Mesodermal cell (in vitro differentiated cells): ENCODE measurements at regions not wholly inside any gene's neighbourhood (a gene's known extent, or its start where the extent isn't known, plus 50 kb on each side); places are given as distances from the start of the nearest gene placed in this dataset.

Experiments
- H3K27ac ChIP-seq: 2 replicates; pipeline ENCODE4 v1.7.0; 2013; ENCODE audit warnings: mild to moderate bottlenecking, low read depth, low read length, moderate library complexity; ENCODE audit not compliant: severe bottlenecking
- H3K36me3 ChIP-seq: 2 replicates; pipeline ENCODE4 v1.7.1; 2013; ENCODE audit warnings: mild to moderate bottlenecking, low read length, moderate library complexity; ENCODE audit not compliant: control insufficient read depth, insufficient read depth
- H3K4me1 ChIP-seq: one replicate; pipeline ENCODE4 v1.7.1; 2013; ENCODE audit warnings: mild to moderate bottlenecking, low read length; ENCODE audit not compliant: insufficient read depth, control insufficient read depth, poor library complexity, severe bottlenecking
- H3K4me3 ChIP-seq: 2 replicates; pipeline ENCODE4 v1.7.0; 2013; ENCODE audit warnings: low read length, control low read depth, mild to moderate bottlenecking; ENCODE audit not compliant: insufficient read depth, poor library complexity, severe bottlenecking; ENCODE audit errors: extremely low read depth
- H3K9me3 ChIP-seq: 2 replicates; pipeline ENCODE4 v1.7.1; 2013; ENCODE audit warnings: mild to moderate bottlenecking, low read length, moderate library complexity; ENCODE audit not compliant: control insufficient read depth
- WGBS, 2 experiments: methylation state at CpG; one replicate each; pipeline ENCODE4 v1.1.5; 2013; ENCODE audit warnings: missing lambda C conversion rate in 2 of 2; ENCODE audit not compliant: insufficient coverage in 2 of 2; 5-methylcytosine and 5-hydroxymethylcytosine counted together

DNA sequence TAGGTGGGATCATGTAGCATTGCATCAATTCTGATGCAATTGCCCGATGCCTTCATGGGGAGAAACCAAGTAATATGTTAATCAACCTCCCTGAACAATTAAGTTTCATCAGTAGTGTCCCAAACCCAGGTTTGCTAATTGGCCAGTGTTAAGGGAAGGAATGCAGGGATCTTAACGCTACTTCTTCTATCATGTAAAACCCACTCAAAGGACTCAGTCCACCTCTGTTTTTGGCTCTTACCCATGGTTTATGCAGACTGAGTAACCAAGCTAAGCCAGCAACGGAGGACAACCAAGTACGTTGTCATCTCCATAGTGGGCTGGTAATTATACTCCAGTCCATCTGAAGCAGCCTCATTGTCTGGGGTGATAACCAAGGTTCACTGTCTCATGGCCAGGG is 203.0 kb upstream of the FMN2 start:
- Histone ChIP-seq H3K4me1 (no peaks in the 10 kb centered on the region), H3K36me3 (no peaks in the 10 kb centered on the region), H3K4me3 (no peak overlapping the region), H3K9me3 (no peaks in the 10 kb centered on the region), H3K27ac (no peak overlapping the region)
- 88 to 100% methylated on average over 2 to 3 of the region's 4 CpGs for WGBS, 2 experiments

DNA sequence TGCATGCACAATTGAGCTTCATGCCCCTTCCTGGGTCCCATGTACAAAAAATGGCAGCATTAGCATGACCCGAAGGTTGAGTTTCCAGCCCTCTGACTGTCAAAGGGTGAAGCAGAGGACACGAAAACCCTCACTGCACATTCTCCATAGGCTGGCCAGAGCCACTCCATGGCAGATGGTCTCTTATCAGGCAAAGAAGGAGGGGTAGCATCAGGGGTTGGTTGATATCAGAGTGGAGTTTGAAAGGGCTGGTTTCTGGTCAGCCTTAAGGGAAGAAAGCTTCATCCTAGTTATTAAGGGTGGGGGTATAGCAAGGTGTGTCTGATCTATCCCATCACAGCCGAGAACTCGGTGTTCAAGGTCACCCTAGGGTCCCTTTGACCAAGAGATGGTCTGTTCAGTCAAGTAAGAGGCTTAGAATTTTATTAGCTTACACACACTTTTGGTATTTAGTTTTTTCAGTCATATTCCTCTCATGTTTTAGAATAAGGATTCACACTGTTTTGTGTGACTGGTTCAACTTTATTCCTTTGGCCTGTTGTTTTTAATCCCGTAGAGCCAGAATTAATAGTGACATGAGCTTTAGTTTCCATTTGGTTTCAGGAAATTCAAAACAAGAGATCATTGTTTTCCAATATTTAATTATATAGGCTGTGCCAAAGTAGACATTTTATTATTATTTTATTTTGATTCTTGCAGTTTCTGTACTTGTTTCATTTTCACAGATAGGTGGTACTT is 199.9 kb upstream of the FMN2 start:
- WGBS, 2 experiments = 90 to 100% methylated on average over 1 to 3 of the region's 5 CpGs
- Histone ChIP-seq H3K9me3 (no peaks in the 10 kb centered on the region), H3K27ac (no peak overlapping the region), H3K36me3 (no peaks in the 10 kb centered on the region), H3K4me1 (no peaks in the 10 kb centered on the region), H3K4me3 (no peak overlapping the region)

DNA sequence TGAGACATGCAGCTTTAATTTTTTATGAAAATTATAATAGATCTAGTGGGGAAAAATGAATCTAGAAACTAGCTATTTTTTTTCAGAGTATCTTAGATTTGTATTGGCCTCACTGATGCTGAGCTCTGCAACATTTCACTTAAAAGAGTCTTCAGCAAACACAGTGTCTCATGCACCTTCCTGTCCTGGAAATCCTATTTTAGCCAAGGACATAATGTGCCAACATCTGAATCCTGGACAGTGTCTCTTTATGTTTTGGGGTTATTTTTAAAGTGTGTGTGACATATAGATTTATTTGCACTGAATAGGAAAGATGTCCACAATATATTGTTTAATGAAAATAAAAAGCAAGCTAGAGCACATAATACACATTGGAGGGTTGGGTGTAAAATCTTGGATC is 199.1 kb upstream of the FMN2 start:
- H3K4me1 ChIP-seq = no peaks in the 10 kb centered on the region
- H3K27ac ChIP-seq = no peak overlapping the region
- H3K9me3 ChIP-seq = no peaks in the 10 kb centered on the region
- H3K36me3 ChIP-seq = no peaks in the 10 kb centered on the region
- no peak overlapping the region for H3K4me3 ChIP-seq

DNA sequence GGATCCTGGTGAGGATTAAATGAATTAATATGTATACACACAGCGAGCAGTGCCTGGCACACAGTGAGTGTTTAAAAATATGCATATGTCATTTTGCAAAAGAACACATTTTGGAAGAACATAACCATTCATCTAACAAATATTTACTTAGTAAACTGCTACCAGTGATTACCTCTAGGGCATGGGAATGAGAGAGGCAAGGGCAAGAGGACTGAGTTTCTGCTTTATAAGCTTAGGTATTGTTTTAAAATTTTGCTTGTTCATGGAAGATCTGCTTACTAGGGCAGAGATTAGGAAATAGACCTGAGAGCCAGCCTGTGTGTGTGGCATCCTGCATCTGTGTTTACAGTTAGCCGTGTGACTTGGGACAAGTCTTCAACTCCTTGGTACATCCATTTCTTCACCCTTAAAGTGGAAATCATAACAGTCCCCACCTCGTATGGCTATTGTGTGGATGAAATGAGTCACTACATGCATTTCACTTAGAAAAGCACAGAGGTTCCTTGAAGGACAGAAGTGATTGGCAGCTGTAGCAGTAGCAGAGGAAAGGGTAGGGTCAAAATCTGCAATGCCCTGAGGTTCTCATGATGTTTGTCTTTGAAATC is 198.5 kb upstream of the FMN2 start:
- Histone ChIP-seq H3K36me3 (no peaks in the 10 kb centered on the region), H3K4me1 (no peaks in the 10 kb centered on the region), H3K27ac (no peak overlapping the region), H3K9me3 (no peaks in the 10 kb centered on the region), H3K4me3 (no peak overlapping the region)
- WGBS, 2 experiments = 100% methylated on average over 1 of the region's 3 CpGs; no CpG with 5 or more reads in 1 of the 2 experiments

DNA sequence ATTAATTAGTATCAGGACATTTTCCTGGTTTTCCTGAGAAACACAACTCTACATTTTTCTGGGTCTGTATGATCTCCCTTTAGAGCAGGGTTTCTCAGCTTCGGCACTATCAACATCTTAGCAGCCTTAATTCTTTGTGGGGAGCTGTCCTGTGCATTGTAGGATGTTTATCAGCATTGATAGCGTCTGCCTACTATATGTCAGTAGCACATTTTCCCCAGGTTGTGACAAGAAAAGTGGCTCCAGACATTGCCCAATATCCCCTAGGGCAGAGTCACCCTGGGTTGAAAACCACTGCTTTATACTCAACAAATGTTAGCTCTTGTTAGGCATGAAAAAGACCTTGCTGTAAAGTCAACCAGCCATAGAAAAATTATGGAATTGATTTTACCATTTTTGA is 195.1 kb upstream of the FMN2 start:
- Histone ChIP-seq H3K9me3 (no peaks in the 10 kb centered on the region), H3K4me3 (no peak overlapping the region), H3K36me3 (no peaks in the 10 kb centered on the region), H3K27ac (no peak overlapping the region), H3K4me1 (no peaks in the 10 kb centered on the region)
- 83% methylated on average over 1 of the region's 2 CpGs; no CpG with 5 or more reads in 1 of the 2 experiments for WGBS, 2 experiments

DNA sequence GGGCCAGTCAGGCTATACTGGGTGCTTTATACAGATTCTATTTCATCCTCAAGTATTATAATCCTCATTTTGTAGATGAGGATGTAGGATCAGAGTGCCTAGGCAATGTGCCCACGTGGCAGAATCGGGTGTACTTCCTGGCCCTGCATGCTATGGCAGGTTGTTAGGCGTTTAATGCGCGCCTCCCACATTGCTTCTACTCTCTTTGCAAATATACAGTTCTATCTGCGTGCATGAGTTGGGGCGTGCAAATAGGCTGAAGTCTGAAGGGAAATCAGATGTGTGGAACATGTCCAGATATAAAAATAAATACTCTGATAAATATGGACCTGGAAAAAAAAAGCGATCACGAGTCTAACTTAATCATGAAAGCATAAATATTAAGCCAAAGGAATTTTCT is 194.7 kb upstream of the FMN2 start:
- Histone ChIP-seq H3K4me3 (no peak overlapping the region), H3K27ac (no peak overlapping the region), H3K36me3 (no peaks in the 10 kb centered on the region), H3K9me3 (no peaks in the 10 kb centered on the region), H3K4me1 (no peaks in the 10 kb centered on the region)
- WGBS, 2 experiments = 94 to 95% methylated on average over 3 to 4 of the region's 9 CpGs

DNA sequence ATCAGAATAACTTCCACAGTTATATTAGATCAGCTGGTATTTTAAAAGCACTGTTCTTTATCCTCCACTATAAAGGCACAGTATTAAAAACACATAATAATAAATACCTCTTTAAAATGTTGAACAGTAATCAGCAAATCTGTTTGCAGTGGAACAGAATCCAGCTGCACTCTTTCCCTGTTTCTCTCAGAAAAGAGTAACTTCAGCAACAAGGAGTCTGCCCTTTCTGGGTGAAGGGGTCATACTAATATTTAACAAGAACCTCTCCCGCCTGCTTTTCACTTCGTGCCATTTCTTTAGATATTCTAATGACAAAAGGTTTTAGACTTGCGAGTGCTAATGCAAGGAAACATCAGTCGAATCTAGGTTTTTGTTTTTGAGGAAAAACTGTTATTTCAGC is 194.2 kb upstream of the FMN2 start:
- 20 to 37% methylated on average over 1 to 4 of the region's 4 CpGs for WGBS, 2 experiments
- Histone ChIP-seq H3K4me3 (no peak overlapping the region), H3K4me1 (no peaks in the 10 kb centered on the region), H3K27ac (no peak overlapping the region), H3K9me3 (no peaks in the 10 kb centered on the region), H3K36me3 (no peaks in the 10 kb centered on the region)

DNA sequence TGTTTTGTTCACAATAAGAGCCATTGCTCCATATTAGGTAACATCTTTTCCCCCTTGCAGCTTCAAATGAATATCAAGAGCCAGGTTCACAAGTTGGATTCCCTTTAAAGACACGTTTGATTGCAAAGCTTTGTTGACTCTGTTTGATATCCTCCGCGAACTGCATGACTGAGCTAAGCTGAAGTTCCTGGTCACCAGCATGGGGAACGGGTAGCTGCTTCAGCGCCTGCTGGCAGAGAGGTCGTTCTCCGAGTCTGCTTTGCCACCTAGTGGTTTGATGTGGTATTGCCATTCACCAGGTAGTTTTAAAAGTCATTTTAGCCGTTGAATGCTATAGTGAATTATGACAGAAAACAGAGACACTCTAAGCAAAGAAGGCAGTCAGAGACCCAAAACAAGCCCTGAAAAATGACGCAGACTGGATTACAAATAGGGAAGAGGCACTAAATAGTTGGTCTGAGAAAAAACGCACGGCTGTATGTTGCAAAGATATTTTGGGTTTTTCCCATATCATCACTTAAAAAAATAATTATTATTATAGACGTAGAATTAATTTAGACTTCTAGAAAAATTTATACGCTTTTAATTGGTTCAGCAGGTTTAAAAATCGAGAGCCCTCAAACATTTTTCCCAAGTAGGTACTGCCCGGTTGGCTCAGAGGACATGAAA is 193.5 kb upstream of the FMN2 start:
- 18 to 19% methylated on average over 10 to 12 of the region's 15 CpGs for WGBS, 2 experiments
- no peaks in the 10 kb centered on the region for H3K36me3 ChIP-seq
- no peaks in the 10 kb centered on the region for H3K4me1 ChIP-seq
- no peak overlapping the region for H3K4me3 ChIP-seq
- no peaks in the 10 kb centered on the region for H3K9me3 ChIP-seq
- no peak overlapping the region for H3K27ac ChIP-seq

DNA sequence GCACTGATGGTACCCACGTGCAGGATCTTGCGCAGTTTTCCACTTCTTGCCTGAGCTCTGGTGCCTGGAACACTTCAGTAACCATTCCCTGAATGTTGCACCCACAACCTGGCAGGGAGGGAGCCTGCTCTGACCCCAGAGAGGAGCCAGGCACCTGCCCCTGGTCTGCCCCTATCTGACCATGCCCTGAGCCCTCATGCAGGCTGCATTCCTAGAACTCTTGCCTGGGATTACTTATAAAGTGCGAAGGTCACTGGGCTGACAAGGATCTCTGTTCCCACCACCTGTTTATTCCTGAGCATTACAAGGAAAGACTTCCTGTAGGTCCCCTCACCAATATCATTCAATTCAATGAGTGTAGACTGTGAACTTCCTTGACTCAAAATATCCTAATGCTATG is 191.9 kb upstream of the FMN2 start:
- no peaks in the 10 kb centered on the region for H3K9me3 ChIP-seq
- H3K36me3 ChIP-seq = no peaks in the 10 kb centered on the region
- no peak overlapping the region for H3K4me3 ChIP-seq
- WGBS, 2 experiments = 74 to 93% methylated on average over 3 of the region's 3 CpGs
- H3K4me1 ChIP-seq = no peaks in the 10 kb centered on the region
- no peak overlapping the region for H3K27ac ChIP-seq

DNA sequence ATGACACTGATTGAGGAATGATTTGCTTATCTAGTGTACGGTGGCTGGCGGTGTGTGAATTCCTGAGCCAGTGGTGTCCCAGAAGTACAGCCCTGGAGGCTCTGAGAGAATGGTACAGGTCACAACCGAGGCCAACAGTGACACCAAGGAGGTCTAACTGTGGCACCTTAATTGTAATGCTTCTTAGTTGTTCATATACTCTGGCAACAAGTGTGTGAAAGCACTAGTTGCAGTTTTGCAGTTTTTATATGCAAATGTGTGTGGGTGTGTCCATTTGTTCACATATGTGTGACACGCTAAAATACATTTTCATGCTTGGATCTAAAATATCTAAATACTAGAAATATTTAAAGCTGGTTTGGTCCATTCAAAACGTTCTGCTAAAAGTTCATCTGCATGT is 185.3 kb upstream of the FMN2 start:
- WGBS, 2 experiments = 88 to 94% methylated on average over 3 to 4 of the region's 5 CpGs

DNA sequence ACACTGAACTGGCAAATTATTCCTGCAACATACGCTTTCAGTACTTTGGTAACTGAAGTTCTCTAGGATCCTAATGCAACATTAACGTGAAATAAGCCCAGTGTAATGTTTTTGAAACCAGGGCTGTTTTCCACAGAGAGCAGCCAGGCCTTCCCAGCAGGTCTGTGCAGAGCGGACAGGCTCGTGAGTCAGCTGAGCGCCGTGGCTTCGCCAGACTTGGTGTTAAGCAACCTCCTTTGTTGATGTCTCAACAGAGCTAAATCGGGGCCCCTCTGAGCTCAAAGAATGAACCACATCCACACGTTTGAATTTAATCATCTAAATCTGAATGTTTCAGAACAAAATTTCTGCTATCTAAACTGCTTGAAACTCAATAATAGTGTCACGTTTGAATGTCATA is 181.8 kb upstream of the FMN2 start:
- H3K36me3 ChIP-seq = no peaks in the 10 kb centered on the region
- H3K4me1 ChIP-seq = no peaks in the 10 kb centered on the region
- no peaks in the 10 kb centered on the region for H3K9me3 ChIP-seq
- no peak overlapping the region for H3K27ac ChIP-seq
- no peak overlapping the region for H3K4me3 ChIP-seq
- 93 to 95% methylated on average over 6 to 8 of the region's 10 CpGs for WGBS, 2 experiments

More for the DNA sequence above, 185.3 kb upstream of the FMN2 start:
- Histone ChIP-seq H3K27ac (no peak overlapping the region), H3K36me3 (no peaks in the 10 kb centered on the region), H3K4me3 (no peak overlapping the region), H3K9me3 (no peaks in the 10 kb centered on the region), H3K4me1 (no peaks in the 10 kb centered on the region)
